ENCODE measurements at regions not wholly inside any gene's neighbourhood (a gene's known extent, or its start where the extent isn't known, plus 50 kb on each side); places are given as distances from the start of the nearest gene placed in this dataset.
"Not testable (repeated sequence)": the region's sequence is repeated elsewhere in the genome, so short reads cannot be mapped to it uniquely, and the experiment has no call there.

DNA sequence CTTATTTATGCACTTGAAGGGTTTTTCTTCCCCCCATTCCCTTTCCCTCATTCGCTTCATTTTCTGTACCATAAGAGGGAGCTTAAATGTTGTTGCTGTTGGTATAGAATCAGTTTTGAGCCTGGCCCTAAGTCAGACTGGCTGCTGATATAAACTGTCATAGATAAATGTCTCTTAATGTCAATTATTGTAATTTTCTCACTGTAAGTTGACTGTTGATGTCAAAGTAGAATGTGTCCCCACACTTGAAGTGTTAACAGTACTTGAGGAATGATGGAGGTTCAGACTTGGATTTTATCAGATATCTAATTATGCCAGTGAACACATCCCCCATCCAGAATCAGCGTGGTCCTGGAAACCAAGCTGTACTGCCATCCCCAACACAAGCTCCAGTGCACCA, 87.8 kb downstream of the PRR15 start:
- DNase-seq = no peak

DNA sequence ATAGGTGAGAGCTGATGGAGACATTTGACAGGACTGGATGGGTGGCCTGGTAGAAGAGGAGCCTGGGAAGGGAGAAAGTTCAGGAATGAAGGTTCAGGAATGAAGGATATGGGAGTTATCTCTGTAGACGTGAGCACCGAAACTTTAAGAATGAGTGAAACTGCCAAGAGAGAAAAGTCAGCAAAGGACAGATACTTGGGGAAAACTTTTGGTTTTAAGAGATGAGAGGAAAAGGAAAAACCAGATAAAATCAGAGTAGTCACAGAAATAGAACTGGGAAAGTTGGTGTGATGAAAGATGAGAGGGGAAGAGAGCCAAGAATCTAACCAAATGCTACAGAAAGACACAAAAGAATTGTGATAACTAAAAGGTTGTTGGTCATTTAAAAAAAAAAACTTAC, 88.9 kb downstream of the PRR15 start:
- no peak for DNase-seq

- DNase-seq = not testable (repeated sequence)
Measured at GRCh38 chr7:29654340-29654739, 90.7 kb downstream of the PRR15 start.

GRCh38 chr7:29657288-29657687, 93.7 kb downstream of the PRR15 start:
- DNase-seq = no peak

DNA sequence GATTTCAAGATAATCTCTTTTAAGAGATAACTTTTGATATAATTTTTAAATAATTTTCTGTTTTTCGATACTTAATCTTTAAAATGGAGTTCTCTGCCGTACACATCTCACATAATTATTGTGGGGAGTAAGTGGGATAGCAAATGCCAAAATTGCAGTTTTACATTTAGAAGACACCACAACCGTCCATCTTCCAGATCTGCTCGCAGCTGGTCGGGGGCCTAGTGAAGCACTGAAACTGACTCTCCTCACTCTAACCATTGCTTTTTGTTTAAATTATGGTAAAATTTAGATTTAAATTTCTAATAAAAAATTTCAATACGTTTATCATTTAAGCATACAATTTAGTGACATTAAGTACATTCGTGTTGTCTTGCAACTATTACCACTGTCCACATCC, 94.2 kb downstream of the PRR15 start:
- DNase-seq = no peak

DNA sequence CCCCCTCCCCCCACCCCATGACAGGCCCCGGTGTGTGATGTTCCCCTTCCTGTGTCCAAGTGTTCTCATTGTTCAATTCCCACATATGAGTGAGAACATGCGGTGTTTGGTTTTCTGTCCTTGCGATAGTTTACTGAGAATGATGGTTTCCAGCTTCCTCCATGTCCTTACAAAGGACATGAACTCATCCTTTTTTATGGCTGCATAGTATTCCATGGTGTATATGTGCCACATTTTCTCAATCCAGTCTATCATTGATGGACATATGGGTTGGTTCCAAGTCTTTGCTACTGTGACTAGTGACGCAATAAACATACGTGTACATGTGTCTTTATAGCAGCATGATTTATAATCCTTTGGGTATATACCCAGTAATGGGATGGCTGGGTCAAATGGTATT, 95.6 kb downstream of the PRR15 start:
- not testable (repeated sequence) for DNase-seq

- not testable (repeated sequence) for DNase-seq
Measured at GRCh38 chr7:29662899-29663298, 99.3 kb downstream of the PRR15 start.

GRCh38 chr7:29664999-29665398, 101.4 kb downstream of the PRR15 start:
- DNase-seq = not testable (repeated sequence)

GRCh38 chr7:29667096-29667669, 103.5 kb downstream of the PRR15 start:
- DNase-seq = not testable (repeated sequence)

- DNase-seq = not testable (repeated sequence)
Measured at GRCh38 chr7:29671286-29671685, 107.7 kb downstream of the PRR15 start.

GRCh38 chr7:29673635-29674034, 110.0 kb downstream of the PRR15 start:
- DNase-seq = not testable (repeated sequence)

GRCh38 chr7:29674626-29675025, 111.0 kb downstream of the PRR15 start:
- not testable (repeated sequence) for DNase-seq

DNA sequence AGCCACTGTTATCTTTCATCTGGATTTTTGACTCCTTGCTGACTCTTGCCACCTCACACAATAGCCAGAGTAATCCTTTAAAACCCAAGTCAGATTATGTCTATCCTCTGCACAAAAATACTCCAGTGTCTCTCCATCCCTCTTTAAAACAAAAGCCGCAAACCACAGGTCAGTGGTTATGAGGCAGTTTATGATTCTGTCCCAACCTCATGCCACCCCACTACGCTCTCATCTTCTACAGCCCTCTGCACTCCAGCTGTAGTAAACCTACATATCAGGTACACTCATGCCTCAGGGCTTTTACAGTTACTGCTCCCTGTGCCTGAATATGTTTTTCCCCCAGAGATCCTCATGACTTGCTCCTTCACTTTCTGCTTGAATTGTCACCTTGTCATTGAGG, 113.6 kb downstream of the PRR15 start:
- DNase-seq = not testable (repeated sequence)

DNA sequence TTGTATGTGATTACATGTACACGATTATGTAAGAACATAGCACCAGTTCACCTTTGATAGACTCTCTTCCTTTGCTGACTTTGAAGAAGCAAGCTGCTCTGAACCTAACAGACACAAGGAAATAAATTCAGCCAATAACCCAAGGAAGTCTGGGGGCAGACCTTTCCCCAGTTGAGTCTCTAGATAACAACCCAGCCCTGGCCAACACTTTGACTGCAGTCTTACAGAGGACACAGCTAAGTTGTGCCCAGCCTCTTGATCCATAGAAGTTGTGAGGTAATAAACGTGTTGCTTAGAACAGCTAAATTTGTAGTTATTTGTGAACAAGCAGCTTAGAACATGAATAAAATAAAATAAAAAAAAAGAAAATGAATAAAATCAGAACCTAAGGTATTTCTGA, 116.3 kb downstream of the PRR15 start:
- not testable (repeated sequence) for DNase-seq

- not testable (repeated sequence) for DNase-seq
Measured at GRCh38 chr7:29680601-29681000, 117.0 kb downstream of the PRR15 start.

GRCh38 chr7:29684151-29684786, 120.6 kb downstream of the PRR15 start:
- not testable (repeated sequence) for DNase-seq

GRCh38 chr7:29684787-29685650, 121.3 kb upstream of the WIPF3 start:
- DNase-seq = peak; percentile 10

- not testable (repeated sequence) for DNase-seq
Measured at GRCh38 chr7:29685651-29686271, 120.5 kb upstream of the WIPF3 start.

DNA sequence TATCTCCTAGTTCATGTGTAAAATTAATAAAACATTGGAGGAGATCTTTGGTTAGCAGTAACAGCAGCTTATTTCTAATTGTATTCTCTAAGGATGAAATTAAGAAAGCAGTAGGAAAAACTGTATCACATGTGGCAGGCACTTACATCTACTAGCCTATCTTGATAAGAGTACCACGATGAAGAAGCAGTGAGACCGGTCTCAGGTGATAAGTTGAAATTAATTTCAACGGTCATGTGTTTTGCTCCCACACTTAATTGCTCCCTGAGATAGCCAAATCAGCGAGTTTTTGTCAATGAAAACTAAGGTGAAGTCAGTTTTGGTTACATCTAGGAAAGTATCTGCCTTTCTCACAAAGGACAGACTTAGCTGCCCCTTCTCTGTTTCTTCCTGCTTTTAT, 115.8 kb upstream of the WIPF3 start:
- DNase-seq = not testable (repeated sequence)

DNA sequence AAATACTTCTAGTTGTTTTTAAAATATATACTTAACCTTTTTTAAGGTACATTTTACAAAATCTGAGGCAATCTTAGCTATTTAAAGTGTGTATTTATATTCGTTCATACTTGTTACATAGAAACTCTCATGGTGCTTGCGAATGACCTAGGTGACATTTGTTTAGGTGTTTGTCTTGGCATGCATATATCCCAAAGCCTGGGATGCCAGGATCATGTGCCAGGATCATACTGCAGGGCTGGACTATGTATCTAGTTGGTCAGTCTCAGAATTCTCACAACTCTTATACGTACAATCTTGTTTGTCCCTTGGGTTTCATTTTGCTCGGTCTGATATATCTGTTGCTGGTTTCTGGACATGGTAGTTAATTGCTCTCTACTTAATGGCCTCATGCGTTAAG, 109.9 kb upstream of the WIPF3 start:
- DNase-seq = not testable (repeated sequence)

- not testable (repeated sequence) for DNase-seq
Measured at GRCh38 chr7:29699723-29700122, 106.6 kb upstream of the WIPF3 start.

DNA sequence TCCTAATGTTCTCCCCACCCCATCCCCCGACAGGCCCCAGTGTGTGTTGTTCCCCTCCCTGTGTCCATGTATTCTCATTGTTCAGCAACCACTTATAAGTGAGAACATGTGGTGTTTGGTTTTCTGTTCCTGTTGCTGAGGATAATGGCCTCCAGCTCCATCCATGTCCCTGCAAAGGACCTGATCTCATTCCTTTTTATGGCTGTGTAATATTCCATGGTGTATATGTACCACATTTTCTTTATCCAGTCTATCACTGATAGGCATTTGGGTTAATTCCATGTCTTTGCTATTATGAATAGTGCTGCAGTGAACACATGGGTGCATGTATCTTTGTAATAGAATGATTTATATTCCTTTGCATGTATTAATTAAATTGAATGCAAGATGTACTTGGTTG, 104.8 kb upstream of the WIPF3 start:
- not testable (repeated sequence) for DNase-seq

DNA sequence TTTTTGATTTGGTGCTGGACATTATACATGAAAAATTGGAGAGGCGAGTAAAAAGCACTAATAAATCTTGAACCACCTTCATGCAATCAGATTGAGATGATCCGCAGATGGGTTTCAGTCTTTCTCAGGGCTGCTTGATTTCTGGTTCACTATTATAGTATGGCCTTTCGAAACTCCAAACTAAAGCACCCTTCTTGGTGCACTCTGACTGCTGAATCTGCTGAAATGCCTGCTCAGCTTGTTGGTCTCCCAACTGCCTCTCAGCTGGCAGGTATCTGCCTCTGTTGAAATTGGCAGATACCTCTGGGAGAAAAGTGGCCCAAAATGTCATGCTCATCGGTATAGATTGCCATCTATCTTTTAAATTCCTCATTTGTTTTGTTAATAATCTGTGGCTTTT, 102.5 kb upstream of the WIPF3 start:
- not testable (repeated sequence) for DNase-seq

Data from cortex of kidney (tissue), 1 donor.